Inflammatory macrophage (primary cell): ENCODE measurements at regions not wholly inside any gene's neighbourhood (a gene's known extent, or its start where the extent isn't known, plus 50 kb on each side); places are given as distances from the start of the nearest gene placed in this dataset.
"Not testable (repeated sequence)": the region's sequence is repeated elsewhere in the genome, so short reads cannot be mapped to it uniquely, and the experiment has no call there.

Source experiments
- DNase-seq, 2 donors: peaks; one replicate each; pipeline ENCODE4 v3.0.0-alpha.2; 2020 to 2022

DNA sequence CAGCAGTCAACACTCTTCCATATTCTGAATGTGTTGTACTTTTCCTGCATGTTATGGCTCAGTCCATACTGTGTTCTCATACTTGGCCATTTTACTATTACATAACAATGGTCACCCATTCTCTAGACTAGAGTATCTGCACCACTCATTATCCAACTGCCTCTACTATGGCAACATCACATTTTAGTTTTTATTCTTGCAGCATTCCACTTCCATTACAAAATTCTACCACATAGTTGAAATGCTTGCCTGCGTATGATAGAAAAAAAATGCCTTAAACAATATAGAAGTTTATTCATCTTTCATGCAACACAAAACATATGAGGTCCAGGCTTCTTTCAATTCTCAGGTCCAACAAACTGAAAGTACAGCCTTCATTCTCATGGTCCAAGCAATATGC is 128.0 kb downstream of the TENT5A start:
- DNase-seq = no peak

DNA sequence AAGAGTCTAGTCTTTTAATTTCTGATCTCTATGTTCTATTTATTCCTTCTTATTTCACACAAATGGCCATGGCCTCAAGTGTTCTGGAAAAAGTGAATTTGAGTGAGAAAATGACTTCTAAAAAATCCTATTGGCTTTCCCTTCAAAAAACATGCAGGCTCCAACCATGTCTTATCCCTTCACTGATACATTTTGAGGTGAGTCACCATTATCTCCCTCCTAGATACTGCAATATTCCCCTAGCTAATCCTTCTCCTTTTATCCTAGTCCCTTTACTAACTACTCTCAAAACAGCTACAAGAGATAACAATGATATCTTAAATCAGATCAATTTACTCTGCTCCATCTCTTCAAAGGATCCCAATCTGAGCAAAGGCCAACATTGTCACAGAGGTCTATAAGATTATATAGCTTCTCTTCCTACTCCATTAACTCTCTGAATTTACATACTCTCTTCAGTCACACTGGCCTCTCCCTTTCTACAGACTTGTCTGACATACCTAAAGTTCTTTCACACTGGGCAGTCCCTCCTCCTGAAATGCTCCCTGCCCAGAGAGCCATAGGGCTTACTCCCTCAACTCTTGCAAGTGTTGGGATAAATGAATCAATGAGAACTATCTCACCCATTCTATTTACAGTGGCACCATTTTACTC is 129.2 kb downstream of the TENT5A start:
- DNase-seq = no peak

DNA sequence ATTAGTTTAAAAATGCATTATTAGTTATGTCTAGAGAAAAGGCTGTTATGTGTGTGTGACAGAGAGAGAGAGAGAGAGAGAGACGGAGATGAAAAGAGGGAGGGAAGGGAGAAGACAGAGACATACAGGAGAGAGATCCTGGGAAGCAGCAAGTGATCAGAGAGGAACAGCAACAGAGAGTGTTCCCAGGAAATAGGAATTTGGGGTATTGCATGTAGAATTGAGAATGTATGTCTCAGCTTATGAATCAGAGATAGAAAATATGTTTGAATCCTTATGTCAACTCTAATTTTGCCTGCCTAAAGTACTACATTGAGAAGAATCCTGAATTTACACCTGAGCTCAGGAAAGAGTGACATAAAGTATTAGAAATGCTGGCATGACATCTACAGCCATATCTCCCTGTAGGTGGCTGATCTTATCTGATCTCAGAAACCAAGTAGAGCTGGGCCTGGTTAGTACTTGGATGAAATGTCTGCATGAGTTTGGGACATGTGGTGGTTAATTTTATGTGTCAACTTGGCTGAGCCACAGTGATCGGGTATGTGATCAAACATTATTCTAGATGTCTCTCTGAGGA is 130.6 kb downstream of the TENT5A start:
- DNase-seq = no peak

DNA sequence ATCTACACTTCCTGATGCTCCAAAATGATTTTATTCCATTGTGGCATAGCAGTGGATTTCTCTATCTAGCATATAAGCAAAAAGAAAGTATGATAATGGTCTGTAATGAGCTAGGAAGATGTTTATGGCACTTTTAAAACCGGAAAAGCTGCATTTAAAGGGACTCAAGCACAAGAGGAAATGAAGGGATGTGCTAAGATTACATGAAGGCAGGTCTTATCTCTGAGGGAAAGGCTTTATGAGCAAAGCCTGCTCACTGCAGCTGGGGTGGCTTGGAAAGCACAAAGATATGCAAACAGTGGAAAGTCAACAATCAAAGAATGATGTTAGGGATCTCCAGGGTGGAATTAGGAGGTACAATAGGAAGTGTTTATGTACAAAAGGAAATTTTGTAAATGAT is 138.2 kb downstream of the TENT5A start:
- DNase-seq = no peak

- DNase-seq = no peak
These were observed 138.9 kb downstream of the TENT5A start for GRCh38 chr6:81613606-81614005.

DNA sequence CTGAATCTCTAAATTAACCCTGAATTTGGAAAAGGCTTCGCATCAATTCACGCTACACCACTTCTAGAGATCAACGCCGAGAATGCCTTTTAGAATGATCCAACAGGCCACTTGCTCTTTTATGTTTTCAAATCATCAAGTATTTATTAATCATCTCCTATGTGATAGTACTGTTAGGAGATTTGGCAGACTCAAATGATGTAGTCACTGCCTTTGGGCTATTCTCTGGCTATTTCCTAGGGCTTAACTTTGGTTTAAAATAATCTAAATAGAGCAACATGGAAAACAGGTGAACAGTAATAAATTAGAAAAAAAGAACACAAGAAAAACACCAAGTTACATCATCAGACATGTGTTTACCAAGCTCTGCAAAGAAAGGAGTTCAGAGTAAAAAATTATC is 140.3 kb downstream of the TENT5A start:
- DNase-seq = no peak

GRCh38 chr6:81609736-81610135 is 142.7 kb downstream of the TENT5A start:
- no peak for DNase-seq

- no peak for DNase-seq
These were observed 143.7 kb downstream of the TENT5A start for GRCh38 chr6:81608776-81609175.

GRCh38 chr6:81606965-81607381 is 145.5 kb downstream of the TENT5A start:
- DNase-seq = no peak

DNA sequence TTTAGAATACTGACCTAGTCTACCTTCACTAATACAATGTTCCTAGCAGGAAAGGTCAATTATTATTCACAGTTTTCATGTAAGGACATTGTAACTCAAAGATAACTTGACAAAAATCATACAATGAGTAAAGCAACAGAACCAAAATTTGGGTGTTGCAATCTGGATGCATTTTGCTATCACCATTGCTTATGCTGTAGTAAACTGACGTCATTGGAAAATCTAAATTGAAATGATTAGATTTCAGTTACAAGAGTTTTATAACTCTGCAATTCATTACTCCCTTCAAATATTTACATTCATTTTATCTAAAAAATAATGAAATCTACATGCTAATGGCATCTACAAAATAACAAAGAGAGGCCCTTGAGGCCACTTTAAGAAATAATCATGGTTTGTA is 147.0 kb downstream of the TENT5A start:
- DNase-seq = no peak

DNA sequence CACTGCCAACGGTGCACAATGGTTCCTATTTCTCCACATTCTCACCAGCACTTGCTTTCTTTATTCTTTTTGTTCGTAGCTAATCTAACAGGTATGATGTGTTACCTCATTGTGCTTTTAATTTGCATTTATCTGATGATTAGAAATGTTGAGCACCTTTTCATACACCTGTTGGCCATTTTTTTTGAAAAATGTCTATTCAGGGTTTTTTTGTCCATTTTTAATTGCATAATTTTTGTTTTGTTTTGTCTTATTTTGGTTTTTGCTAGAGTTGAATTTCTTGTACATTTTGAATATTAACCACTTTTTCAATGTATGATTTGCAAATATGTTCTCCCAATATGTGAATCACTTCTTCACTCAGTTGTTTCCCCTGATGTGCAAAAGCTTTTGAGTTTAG is 150.6 kb downstream of the TENT5A start:
- no peak for DNase-seq

DNA sequence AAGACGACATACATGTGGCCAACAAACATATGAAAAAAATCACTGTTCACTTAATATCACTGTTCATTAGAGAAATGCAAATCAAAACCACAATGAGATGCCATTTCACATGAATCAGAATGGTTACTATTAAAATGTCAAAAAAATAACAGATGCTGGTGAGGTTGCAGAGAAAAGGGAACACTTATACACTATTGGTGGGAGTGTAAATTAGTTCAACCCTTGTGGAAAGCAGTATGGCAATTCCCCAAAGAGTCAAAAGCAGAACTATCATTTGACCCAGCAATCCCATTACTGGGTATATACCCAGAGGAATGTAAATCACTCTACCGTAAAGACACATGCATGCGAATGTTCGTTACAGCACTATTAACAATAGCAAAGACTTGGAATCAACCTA is 152.0 kb downstream of the TENT5A start:
- DNase-seq = not testable (repeated sequence)

GRCh38 chr6:81594501-81594900 is 158.0 kb downstream of the TENT5A start:
- DNase-seq = no peak

- no peak for DNase-seq
These were observed 162.2 kb downstream of the TENT5A start for GRCh38 chr6:81590314-81590691.

DNA sequence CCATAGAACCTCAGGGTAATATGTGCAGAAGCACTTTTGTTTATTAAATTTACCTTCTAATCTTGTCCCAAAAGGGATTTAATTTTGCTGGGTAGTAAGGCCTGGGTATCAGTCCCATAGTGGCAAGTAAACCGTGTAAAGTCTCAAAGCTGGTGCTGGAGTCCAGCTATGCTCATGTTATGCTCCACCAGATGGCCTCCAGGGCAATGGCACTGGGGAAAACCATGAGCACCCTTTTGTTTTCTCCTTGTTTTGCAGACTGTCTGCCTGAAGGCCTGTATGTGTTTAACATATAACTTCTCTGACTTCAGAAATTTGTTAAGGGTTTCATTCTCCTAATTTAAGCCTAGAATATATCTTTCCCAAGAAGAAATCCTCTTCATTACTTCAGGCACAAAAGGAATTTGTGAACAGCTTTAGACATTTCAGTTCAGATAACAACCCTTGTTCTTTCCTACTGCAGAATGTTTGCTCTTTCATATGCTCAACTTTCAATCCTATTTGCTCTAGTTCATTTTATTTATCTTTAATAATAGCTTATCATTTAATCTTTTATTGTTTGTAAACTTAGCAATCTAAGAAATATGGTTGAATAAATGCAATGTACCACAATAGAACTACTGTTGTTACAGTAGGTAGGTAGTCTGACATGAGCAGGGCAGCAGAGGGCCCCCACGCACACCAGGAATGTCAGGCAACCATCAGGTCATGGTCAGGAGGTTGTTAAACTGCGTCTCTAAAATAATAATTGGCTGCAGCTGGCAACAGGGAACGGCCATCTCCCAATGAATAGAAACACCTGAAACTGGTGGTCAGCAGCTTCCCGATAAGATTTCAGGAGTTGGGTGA is 162.8 kb downstream of the TENT5A start:
- no peak for DNase-seq

DNA sequence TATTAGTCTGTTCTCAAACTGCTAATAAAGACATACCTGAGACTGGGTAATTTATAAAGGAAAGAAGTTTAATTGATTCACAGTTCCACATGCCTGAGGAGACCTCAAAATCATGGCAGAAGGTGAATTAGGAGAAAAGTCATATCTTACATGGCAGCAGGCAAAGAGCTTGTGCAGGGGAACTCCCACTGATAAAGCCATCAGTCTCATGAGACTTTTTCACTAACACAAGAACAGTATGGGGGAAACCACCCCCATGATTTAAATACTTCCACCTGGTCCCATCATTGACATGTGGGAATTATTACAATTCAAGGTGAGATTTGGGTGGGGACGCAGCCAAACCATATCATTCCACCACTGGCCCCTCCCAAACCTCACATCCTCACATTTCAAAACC is 166.8 kb downstream of the TENT5A start:
- not testable (repeated sequence) for DNase-seq

GRCh38 chr6:81584156-81584555 is 168.3 kb downstream of the TENT5A start:
- DNase-seq = not testable (repeated sequence)

GRCh38 chr6:81575442-81575841 is 177.0 kb downstream of the TENT5A start:
- no peak for DNase-seq

GRCh38 chr6:81572020-81572419 is 180.5 kb downstream of the TENT5A start:
- DNase-seq = no peak

- no peak for DNase-seq
These were observed 181.8 kb downstream of the TENT5A start for GRCh38 chr6:81570681-81571080.

- DNase-seq = no peak
These were observed 183.5 kb downstream of the TENT5A start for GRCh38 chr6:81568973-81569372.

DNA sequence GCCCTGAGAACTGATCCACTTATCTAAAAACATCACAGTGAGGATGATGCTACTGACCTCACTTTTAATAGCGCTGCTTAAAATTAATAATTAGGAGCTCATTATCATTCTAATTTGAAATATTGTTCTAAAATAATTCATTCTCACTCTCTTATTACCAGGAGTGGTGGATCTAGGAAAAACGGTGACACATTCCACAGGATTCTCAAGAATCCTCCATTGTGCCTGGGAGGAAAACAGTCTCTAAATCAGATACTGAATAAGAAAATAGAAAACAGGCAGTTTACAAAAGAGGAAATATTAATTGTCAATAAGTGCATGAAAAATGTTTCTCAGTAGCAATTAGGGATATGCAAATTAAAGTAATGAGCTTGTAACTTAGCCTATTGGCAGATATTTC is 187.4 kb downstream of the TENT5A start:
- no peak for DNase-seq

DNA sequence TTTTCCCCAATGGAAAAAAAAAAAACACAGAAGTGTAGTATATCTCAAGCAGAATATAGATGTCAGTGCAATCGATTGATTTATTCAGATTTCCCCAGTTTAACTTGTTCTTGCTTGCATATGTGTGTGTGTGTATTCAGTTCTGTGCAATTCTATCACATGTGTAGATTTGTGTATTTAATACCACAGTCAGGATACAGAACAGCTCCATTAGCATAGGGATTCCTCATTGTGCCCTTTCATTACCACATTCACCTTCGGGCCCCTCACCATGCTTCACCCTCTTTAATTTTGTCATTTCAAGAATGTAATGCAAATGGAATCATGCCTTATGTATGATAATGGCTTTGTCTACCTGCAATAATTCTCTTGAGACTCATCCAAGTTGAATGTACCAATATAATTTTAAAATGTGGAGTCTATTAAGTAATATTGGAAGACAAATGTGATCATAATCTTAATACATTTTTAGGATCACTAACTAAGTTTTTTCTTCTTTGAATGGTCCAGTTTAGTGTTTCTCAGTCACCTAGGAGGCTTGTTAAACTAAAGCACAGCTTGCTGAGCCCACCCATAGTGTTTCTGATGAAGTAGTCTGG is 187.9 kb downstream of the TENT5A start:
- no peak for DNase-seq

- no peak for DNase-seq
These were observed 190.3 kb downstream of the TENT5A start for GRCh38 chr6:81562169-81562568.
